ENCODE measurements at regions not wholly inside any gene's neighbourhood (a gene's known extent, or its start where the extent isn't known, plus 50 kb on each side); places are given as distances from the start of the nearest gene placed in this dataset.
A peak's percentile ranks its signal among the peaks of the same experiment; 100 is the strongest.
"Not testable (repeated sequence)": the region's sequence is repeated elsewhere in the genome, so short reads cannot be mapped to it uniquely, and the experiment has no call there.

DNA sequence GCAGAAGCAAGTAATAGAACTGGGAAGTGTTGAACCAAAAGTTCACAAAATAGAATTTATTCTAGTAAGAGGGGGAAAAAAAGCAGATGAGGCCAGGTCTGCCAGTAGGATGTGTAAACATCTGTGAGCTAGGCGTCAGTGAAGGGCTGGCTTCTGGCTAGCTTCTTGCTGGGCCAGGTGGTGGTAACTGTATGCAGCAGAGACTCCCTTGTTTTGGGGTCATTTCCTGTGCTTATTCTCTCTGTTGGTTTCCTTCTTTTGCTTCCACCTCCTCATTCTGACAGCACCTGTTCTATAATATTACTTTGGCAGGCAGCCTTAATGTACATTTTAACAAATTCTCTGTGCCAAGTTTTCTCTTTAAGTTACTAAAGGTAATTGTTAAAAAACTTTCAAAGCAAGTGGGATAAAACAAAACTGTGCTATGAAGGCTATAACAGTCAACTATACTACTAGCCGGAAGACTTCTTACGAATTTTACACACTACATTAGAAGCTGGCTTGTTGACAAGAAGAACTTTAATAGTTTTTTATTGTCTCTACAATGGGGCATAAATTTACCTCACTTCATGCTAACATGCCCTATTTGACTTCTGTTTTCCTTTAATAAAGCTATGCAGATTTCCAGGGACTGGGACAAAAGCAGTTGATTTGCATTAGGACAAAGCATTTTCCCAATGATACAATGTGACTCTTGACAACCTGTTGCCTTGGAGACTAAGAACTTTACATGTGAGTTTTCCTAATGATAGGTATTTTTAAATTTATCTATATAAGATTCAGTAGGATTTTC is 318.8 kb upstream of the NAALADL2 start:
- DNase-seq (ENCODE audit: low read depth) = no peak

- DNase-seq (ENCODE audit: low read depth) = no peak
Measured at GRCh38 chr3:174541708-174542315, 317.3 kb upstream of the NAALADL2 start.

DNA sequence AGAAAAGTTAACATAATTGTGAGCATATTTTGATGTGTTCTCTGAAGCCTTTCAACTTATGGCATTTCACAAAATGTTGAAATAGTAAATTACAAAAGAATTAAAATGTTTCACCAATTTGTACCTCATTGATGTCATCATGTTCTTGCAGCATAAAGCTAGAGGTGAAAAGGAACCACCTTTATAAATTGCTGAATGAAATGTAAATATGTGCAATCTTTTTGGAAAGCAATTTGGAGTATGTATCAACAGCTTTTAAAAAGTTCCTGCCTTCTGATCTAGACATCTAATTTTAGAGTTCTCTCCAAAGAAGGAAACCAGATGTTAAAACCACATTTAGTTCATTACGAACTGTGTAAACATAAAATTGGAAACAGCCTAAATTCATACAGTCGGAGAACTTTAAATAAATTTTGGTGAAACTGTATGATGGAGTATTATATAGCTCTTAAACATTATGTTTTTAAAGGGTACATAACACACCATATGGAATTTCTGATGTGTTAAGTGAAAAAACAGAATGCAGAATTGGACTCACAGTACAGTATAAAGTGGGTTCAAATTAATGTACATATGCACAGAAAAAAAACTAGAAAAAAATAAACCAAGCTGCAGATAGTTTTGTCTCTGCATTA is 311.2 kb upstream of the NAALADL2 start:
- no peak for DNase-seq (ENCODE audit: low read depth)

DNA sequence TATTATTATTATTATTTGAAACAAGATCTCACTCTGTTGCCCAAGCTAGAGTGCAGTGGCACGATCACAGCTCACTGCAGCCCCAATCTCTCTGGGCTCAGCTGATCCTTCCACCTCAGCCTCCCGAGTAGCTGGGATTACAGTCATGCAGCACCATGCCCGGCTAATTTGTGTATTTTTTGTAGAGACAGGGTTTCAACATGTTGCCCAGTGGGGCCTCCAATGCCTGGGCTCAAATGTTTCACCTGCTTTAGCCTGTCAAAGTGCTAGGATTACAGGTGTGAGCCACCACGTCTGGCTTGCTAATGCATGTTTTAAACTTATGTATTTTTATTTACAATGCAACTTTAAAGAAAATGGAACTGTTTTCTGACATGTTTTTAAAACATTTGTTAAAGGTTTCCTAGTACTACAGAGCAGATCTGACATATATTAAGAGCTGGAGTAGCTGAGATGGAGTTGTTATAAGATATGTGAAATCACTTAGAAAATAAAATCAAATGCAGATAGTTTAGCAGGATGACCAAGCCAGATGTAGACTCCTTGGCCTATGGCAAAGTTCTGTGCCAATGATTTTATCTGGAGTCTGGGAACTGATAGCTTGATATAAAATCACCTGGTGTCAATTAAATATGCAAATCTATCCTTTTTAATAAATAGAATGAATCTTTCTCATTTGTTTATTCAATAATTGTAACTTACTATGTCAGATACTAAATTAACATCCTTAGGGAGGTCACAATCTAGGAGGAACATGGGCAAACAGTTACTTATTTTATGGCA is 310.1 kb upstream of the NAALADL2 start:
- DNase-seq (ENCODE audit: low read depth) = no peak

DNA sequence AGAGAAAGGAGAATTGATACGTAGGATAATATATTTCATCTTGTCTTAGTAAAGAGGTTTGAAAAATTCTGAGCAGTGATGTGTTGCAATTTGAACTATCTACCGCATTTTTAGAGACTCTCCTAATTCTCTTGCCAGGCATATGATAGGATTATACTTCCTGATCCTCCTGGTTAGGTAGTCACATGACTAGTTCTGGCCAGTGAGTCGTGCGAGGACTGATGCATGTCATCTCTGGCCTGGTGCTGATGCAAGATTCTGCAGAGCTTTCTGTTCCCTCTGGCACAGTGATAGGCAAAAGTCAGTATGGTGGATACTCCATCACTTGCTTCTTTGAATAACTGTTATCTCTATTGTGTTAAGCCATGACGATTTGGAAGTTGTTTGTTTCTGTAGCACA is 277.6 kb upstream of the NAALADL2 start:
- no peak for DNase-seq (ENCODE audit: low read depth)

DNA sequence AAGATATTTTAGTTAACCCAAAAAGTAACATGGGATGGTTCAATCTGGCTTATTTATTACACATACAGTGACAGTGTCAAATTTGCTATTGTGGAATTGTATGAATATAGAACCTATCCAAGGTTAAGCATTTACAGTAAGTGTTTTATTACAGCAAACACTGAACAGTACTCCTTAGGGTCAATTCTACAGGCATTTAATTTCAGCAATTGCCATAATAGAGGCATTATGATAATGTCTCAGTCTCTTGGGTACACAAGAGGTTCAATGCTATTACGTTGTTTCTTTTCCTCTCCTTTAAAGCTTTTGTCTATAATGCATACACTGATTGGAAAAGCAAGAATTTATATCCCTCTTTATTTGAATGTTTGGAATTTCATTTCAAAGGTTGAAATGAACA is 275.7 kb upstream of the NAALADL2 start:
- DNase-seq (ENCODE audit: low read depth) = no peak

DNA sequence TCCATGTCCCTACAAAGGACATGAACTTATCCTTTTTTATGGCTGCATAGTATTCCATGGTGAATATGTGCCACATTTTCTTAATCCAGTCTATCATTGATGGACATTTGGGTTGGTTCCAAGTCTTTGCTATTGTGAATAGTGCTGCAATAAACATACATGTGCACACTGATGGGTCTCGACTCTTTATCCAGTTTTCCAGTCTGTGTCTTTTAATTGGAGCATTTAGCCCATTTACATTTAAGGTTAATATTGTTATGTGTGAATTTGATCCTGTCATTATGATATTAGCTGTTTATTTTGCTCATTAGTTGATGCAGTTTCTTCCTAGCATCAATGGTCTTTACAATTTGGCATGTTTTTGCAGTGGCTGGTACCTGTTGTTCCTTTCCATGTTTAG is 272.0 kb upstream of the NAALADL2 start:
- DNase-seq (ENCODE audit: low read depth) = not testable (repeated sequence)

DNA sequence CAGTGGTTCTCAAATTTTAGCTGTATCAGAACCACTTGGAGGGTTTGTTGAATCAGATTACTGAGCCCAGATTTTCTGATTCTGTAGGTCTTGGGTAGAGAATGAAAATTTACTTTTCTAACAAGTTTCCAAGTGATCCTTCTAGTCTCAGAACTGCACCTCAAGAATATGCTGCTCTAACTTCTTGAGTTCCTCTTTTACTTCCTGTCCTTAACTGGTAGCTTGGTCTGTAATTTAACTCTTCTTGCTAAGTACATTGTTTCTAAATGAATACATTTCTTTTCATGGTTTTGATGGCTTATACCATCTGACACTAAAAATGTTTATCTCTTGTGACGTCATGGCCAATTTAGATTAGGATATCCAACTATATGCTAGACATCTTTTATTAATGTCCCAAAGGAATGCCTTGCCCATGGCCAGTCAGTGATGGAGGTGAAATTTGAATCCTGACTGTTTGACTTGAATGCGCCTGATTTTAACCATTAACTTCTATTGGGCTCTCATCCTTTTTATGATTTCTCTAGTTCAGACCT is 262.6 kb upstream of the NAALADL2 start:
- DNase-seq (ENCODE audit: low read depth) = no peak

DNA sequence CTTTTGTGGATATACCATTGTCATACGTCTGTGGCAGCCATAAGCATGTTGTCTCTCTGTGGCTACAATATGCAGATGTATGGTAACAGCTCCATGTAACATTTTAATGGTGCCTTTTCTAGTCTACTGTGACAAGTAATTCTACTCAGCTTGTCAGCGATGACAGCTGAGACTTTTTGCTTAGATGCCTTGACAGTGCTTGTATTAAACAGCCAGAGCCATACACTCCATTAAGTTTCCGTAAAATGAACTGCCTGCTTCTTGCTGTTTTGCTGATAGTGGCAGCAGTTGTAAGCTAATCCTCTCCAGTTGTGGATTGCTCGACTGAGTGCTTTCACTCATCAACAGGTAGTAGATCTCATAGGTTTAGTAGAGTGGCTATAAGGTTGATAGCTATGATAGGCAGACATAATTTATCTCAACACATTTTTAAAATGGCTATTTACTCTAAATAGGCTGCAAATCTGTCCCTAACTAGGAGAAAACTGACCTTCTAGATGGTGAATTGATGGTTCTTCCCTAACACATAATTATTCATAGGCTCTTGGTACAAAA is 260.2 kb upstream of the NAALADL2 start:
- no peak for DNase-seq (ENCODE audit: low read depth)

DNA sequence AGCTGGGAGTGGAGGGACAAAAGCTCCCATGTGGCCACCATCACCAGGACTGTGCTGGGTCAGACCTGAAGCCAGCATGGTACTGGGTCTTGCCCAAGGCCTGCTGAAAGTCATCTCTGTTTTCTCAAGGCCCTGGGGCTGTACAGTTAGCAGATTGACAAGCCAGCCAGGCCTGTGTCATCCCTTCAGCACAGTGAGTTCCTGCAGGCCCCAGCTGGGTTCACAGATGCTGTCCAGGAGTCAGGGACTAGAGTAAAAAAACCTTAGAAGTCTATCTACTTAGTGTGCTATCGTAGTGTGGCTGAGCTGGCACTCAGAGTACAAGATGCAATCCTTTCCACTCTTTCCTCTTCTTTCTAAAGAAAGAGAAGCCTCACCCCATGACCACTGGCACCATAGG is 246.0 kb upstream of the NAALADL2 start:
- no peak for DNase-seq (ENCODE audit: low read depth)

GRCh38 chr3:174614036-174614435 is 245.1 kb upstream of the NAALADL2 start:
- no peak for DNase-seq (ENCODE audit: low read depth)

DNA sequence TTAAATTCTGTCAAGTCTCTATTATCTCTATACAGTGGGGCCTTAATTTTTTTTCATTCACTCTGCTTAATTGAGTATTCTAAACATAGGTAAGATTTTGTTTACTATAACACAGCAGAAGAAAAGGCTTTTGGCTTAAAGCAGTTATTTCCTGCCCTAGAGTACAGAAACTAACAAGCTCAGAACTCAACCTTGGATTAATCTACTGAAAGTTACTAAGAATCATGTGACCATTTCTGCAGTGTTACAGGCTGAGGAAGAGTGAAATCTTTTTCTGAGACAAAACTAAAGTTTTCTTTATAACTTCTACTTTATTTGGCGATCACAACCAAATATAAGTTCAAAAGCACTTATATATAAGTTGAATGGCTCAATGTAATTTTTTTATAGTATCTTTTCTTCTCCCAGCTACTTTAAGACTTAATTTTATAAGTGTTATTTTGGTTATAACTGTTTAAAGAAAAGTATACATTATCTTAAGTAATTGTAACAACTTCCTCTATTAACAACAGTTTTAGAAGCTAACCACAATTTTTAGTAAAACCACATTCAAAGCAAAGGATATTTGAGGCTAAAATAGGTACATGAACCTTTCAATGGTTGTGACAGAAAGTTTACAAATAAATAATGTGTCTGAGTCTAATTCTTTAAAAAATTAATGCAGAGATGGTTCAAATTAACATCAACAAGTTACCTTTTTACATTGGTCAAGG is 240.6 kb upstream of the NAALADL2 start:
- no peak for DNase-seq (ENCODE audit: low read depth)

DNA sequence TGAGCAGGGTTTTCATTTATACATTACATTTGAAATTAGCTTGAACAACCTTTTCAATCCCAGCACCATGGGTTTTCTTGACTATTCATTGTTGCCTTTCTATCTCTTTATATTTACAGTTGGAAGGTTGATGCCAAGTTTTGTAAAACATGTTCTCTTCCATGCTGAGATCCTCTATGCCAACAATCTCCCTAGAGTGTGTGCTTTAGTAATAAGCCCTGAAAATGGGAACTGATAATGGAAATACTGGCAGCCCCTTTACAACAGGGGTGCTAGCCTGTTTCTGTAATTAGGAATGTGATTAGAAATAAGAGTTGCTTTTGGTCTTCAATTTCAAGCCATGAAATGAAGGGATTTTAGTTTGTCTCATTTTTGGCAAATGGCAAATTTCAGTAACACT is 239.9 kb upstream of the NAALADL2 start:
- DNase-seq (ENCODE audit: low read depth) = no peak

DNA sequence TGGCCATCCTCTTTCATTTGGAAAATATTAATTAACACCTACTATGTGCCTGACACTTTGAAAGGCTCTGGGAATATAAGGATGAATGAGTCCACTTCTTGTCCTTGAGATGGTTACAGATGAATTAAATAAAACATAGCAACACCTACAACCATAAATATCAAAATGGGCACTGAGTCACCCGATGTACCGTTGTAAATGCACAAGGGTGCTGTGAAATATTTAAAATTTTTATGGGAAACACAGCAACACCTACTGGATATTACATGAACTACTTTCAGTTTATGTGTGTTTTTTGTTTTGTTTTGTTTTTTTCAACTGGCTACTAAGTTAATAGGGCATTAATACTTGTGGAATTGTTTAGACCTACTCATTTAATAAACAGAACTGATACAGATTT is 239.0 kb upstream of the NAALADL2 start:
- peak; percentile 2 for DNase-seq (ENCODE audit: low read depth)

DNA sequence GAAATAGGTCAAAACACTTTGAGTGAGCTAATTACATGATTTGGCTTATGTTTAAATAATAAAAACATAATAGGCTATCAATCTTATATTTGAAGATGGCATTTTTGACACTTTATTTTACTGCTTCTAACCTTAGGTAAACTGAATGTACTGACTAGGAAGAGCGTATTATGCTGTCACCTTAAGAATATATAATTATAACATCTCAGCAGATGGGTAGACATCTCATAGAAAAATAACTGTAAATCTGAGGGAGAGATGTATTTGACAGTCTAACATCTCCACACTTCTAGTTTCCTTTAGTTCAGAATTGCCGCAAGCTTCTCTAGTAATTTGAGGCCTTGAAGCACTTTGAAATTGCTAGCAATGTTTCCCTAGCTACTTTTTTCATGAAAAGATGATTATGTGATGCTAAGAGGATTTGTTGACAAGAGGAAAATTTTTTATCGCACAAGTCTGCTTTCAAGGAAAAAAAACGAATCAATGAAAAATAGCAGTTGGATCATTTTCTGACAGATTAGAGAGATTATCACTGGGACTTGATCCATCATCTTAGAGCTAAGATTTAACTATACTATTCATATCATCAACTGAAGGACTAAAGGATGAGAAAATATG is 238.2 kb upstream of the NAALADL2 start:
- DNase-seq (ENCODE audit: low read depth) = no peak

DNA sequence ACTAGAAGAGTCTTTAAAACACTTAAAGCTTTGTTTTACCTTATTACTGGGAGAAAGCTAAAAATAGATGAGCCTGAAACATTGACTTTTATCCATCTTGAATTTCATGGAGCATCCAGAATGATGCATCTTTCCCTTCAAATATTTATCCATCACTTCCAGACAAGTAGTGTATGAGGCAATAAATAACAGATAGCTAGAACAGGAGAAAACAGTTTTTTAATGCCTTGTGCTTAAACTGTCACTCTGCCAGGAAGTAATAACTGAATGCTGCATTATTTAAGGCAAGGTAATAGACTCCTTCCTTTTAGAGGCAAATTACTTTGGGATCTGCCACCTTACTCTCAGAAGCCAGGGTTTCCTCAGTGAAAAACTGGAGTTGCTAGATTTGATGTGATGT is 225.8 kb upstream of the NAALADL2 start:
- DNase-seq (ENCODE audit: low read depth) = no peak

GRCh38 chr3:174636451-174636850 is 222.7 kb upstream of the NAALADL2 start:
- no peak for DNase-seq (ENCODE audit: low read depth)

- DNase-seq (ENCODE audit: low read depth) = no peak
Measured at GRCh38 chr3:174639406-174639805, 219.7 kb upstream of the NAALADL2 start.

- DNase-seq (ENCODE audit: low read depth) = no peak
Measured at GRCh38 chr3:174639970-174640369, 219.2 kb upstream of the NAALADL2 start.

GRCh38 chr3:174640932-174641331 is 218.2 kb upstream of the NAALADL2 start:
- DNase-seq (ENCODE audit: low read depth) = no peak

- no peak for DNase-seq (ENCODE audit: low read depth)
Measured at GRCh38 chr3:174644287-174644686, 214.8 kb upstream of the NAALADL2 start.

Data from GM04504 (cell line).